Vagina (tissue), 2 donors: ENCODE measurements at regions not wholly inside any gene's neighbourhood (a gene's known extent, or its start where the extent isn't known, plus 50 kb on each side); places are given as distances from the start of the nearest gene placed in this dataset.

Source experiments
- DNase-seq, 2 donors: peaks; one replicate each; pipeline ENCODE4 v3.0.0-alpha.2; 2017; ENCODE audit errors: extremely low spot score in 2 of 2
- H3K27ac ChIP-seq: fragments of 200-600 bp; sonication (generic); one replicate; pipeline ENCODE4 v1.5.1; 2019
- H3K27me3 ChIP-seq: fragments of 200-600 bp; sonication (generic); one replicate; pipeline ENCODE4 v1.5.1; 2019
- H3K36me3 ChIP-seq, 2 donors: fragments of 200-600 bp; sonication (generic); one replicate each; pipeline ENCODE4 v1.5.1; 2017 to 2019
- H3K4me1 ChIP-seq: fragments of 200-600 bp; sonication (generic); one replicate; pipeline ENCODE4 v1.5.1; 2019
- H3K4me3 ChIP-seq, 2 donors: fragments of 200-600 bp; sonication (generic); 1 replicate in 1 of 2; 2 replicates in 1 of 2; pipeline ENCODE4 v1.5.1; 2016 to 2019
- H3K9me3 ChIP-seq: fragments of 200-600 bp; sonication (generic); one replicate; pipeline ENCODE4 v1.5.1; 2019
- CTCF ChIP-seq, 3 experiments: fragments of 450-650 bp in 2 of 3; fragments of 200-600 bp in 1 of 3; sonication (generic) in 1 of 3; IDR thresholded peaks; one replicate each; pipeline ENCODE4 v1.5.1; 2017 to 2019; ENCODE audit warnings: antibody characterized with exemption in 3 of 3, mild to moderate bottlenecking in 2 of 3, moderate library complexity in 2 of 3
- POLR2A ChIP-seq, 2 donors: fragments of 450-650 bp; IDR thresholded peaks; one replicate each; pipeline ENCODE4 v1.6.1; 2017; ENCODE audit warnings: antibody characterized with exemption in 2 of 2, mild to moderate bottlenecking in 2 of 2, moderate library complexity in 2 of 2
- POLR2AphosphoS5 ChIP-seq, 2 donors: sonication (generic); formaldehyde crosslinking; IDR thresholded peaks; one replicate each; pipeline ENCODE4 v1.9.0; 2017; ENCODE audit warnings: antibody characterized with exemption in 2 of 2, mild to moderate bottlenecking in 2 of 2, low read depth in 1 of 2; ENCODE audit not compliant: insufficient read depth in 1 of 2
- intact Hi-C: fragments of 100-400 bp; cut with DNase I; formaldehyde crosslinking; loops from one replicate; pipeline ENCODE4 v1.15.1; 2023

GRCh38 chr10:107942826-107943225 lies 778.3 kb upstream of the SORCS1 start:
- intact Hi-C loops = no loop called here
- no peak overlapping the region for H3K4me3 ChIP-seq
- no peaks in the 10 kb centered on the region for H3K27me3 ChIP-seq
- no peaks in the 10 kb centered on the region for H3K36me3 ChIP-seq
- TF ChIP-seq CTCF (IDR thresholded peaks at IDR 0.05) (no peak), POLR2AphosphoS5 (IDR thresholded peaks at IDR 0.05; ENCODE audit: insufficient read depth in 1 of 2, low read depth in 1 of 2) (no peak), POLR2A (IDR thresholded peaks at IDR 0.05) (no peak)
- DNase-seq = no peak
- no peak overlapping the region for H3K27ac ChIP-seq
- H3K4me1 ChIP-seq = no peaks in the 10 kb centered on the region
- H3K9me3 ChIP-seq = no peaks in the 10 kb centered on the region

GRCh38 chr10:107933076-107933475 lies 768.6 kb upstream of the SORCS1 start:
- H3K27me3 ChIP-seq = no peaks in the 10 kb centered on the region
- no peak for TF ChIP-seq POLR2AphosphoS5 (IDR thresholded peaks at IDR 0.05; ENCODE audit: insufficient read depth in 1 of 2, low read depth in 1 of 2)
- no peak for TF ChIP-seq CTCF (IDR thresholded peaks at IDR 0.05)
- no peak for TF ChIP-seq POLR2A (IDR thresholded peaks at IDR 0.05)
- no peak overlapping the region for H3K27ac ChIP-seq
- no peaks in the 10 kb centered on the region for H3K36me3 ChIP-seq
- no peaks in the 10 kb centered on the region for H3K4me1 ChIP-seq
- no peaks in the 10 kb centered on the region for H3K9me3 ChIP-seq
- intact Hi-C loops = no loop called here
- no peak overlapping the region for H3K4me3 ChIP-seq
- DNase-seq = no peak

GRCh38 chr10:107931808-107932207 lies 767.3 kb upstream of the SORCS1 start:
- Histone ChIP-seq H3K36me3 (no peaks in the 10 kb centered on the region), H3K9me3 (no peaks in the 10 kb centered on the region), H3K27me3 (no peaks in the 10 kb centered on the region), H3K4me3 (no peak overlapping the region), H3K4me1 (no peaks in the 10 kb centered on the region), H3K27ac (no peak overlapping the region)
- DNase-seq = no peak
- TF ChIP-seq POLR2AphosphoS5 (IDR thresholded peaks at IDR 0.05; ENCODE audit: insufficient read depth in 1 of 2, low read depth in 1 of 2) (no peak), POLR2A (IDR thresholded peaks at IDR 0.05) (no peak), CTCF (IDR thresholded peaks at IDR 0.05) (no peak)
- intact Hi-C loops = no loop called here

GRCh38 chr10:107930037-107930436 lies 765.5 kb upstream of the SORCS1 start:
- Histone ChIP-seq H3K27me3 (no peaks in the 10 kb centered on the region), H3K4me3 (no peak overlapping the region), H3K9me3 (no peaks in the 10 kb centered on the region), H3K4me1 (no peaks in the 10 kb centered on the region), H3K36me3 (no peaks in the 10 kb centered on the region), H3K27ac (no peak overlapping the region)
- intact Hi-C loops = no loop called here
- DNase-seq = no peak
- TF ChIP-seq POLR2A (IDR thresholded peaks at IDR 0.05) (no peak), CTCF (IDR thresholded peaks at IDR 0.05) (no peak), POLR2AphosphoS5 (IDR thresholded peaks at IDR 0.05; ENCODE audit: insufficient read depth in 1 of 2, low read depth in 1 of 2) (no peak)

- DNase-seq = no peak
- no peaks in the 10 kb centered on the region for H3K9me3 ChIP-seq
- no peaks in the 10 kb centered on the region for H3K27me3 ChIP-seq
- H3K4me1 ChIP-seq = no peaks in the 10 kb centered on the region
- no peak overlapping the region for H3K27ac ChIP-seq
- H3K36me3 ChIP-seq = no peaks in the 10 kb centered on the region
- TF ChIP-seq POLR2AphosphoS5 (IDR thresholded peaks at IDR 0.05; ENCODE audit: insufficient read depth in 1 of 2, low read depth in 1 of 2) (no peak), POLR2A (IDR thresholded peaks at IDR 0.05) (no peak)
- H3K4me3 ChIP-seq = no peak overlapping the region
- intact Hi-C loops = no loop called here
These were observed 760.0 kb upstream of the SORCS1 start for GRCh38 chr10:107924458-107924857.
